Colonic mucosa (tissue), 4 donors: ENCODE measurements at regions not wholly inside any gene's neighbourhood (a gene's known extent, or its start where the extent isn't known, plus 50 kb on each side); places are given as distances from the start of the nearest gene placed in this dataset.

Source experiments
- DNase-seq: peaks from one replicate; pipeline ENCODE4 v3.0.0-alpha.2; 2020
- H3K27ac ChIP-seq: fragments of 200-600 bp; one replicate; pipeline ENCODE4 v1.8.0; 2021
- H3K27me3 ChIP-seq: fragments of 200-600 bp; one replicate; pipeline ENCODE4 v1.8.0; 2021
- H3K36me3 ChIP-seq: fragments of 200-600 bp; one replicate; pipeline ENCODE4 v1.8.0; 2021
- H3K4me1 ChIP-seq: fragments of 200-600 bp; one replicate; pipeline ENCODE4 v1.8.0; 2021; ENCODE audit warnings: mild to moderate bottlenecking
- H3K4me3 ChIP-seq: fragments of 200-600 bp; one replicate; pipeline ENCODE4 v1.8.0; 2021
- H3K9ac ChIP-seq, 2 donors: one replicate each; pipeline ENCODE4 v1.7.0; 2013; ENCODE audit warnings: control low read depth in 2 of 2, low read depth in 2 of 2, low read length in 2 of 2
- H3K9me3 ChIP-seq: fragments of 200-600 bp; one replicate; pipeline ENCODE4 v1.8.0; 2021
- CTCF ChIP-seq: fragments of 200-600 bp; IDR thresholded peaks from one replicate; pipeline ENCODE4 v1.8.0; 2022; ENCODE audit warnings: antibody characterized with exemption, mild to moderate bottlenecking
- intact Hi-C: fragments of 100-400 bp; cut with DNase I; formaldehyde crosslinking; loops from one replicate; pipeline ENCODE4 v1.14.1; 2022
- donor health status: healthy.
- donor health status: DM: no; HTN: no; CAD: no.
- donor health status: DM: no; HTN: no; CAD: no.

GRCh38 chrX:137646472-137646871 lies 80.5 kb downstream of the ZIC3 start:
- H3K9me3 ChIP-seq = no peaks in the 10 kb centered on the region
- H3K27ac ChIP-seq = no peak overlapping the region
- no peaks in the 10 kb centered on the region for H3K36me3 ChIP-seq
- no peak overlapping the region for H3K9ac ChIP-seq
- no peak for TF ChIP-seq CTCF
- no peaks in the 10 kb centered on the region for H3K4me1 ChIP-seq
- H3K4me3 ChIP-seq = no peak overlapping the region
- no peak for DNase-seq
- intact Hi-C loops = no loop called here
- H3K27me3 ChIP-seq = no peaks in the 10 kb centered on the region

DNA sequence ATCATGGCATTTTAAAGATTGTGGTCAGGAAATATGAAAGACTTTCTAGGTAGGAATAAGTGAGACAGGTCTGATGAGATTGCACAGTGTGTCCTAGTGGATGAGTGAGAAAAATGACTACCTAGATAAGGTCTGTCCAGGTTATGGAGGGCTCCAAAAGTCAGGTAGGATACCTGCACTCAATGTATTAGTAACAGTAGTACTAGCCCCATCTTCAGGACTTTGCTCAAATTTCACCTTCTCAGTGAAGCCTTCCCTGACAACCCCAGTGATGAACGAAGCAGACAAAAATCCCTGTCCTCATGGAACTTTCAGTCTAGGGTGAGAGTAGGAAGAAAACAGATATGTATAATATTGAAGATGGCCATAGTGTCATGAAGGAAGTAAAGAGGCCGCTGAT lies 85.7 kb downstream of the ZIC3 start:
- H3K36me3 ChIP-seq = no peaks in the 10 kb centered on the region
- H3K9me3 ChIP-seq = no peaks in the 10 kb centered on the region
- no peak for TF ChIP-seq CTCF
- no peak overlapping the region for H3K9ac ChIP-seq
- no peaks in the 10 kb centered on the region for H3K27me3 ChIP-seq
- no peaks in the 10 kb centered on the region for H3K4me1 ChIP-seq
- intact Hi-C loops = no loop called here
- H3K27ac ChIP-seq = no peak overlapping the region
- H3K4me3 ChIP-seq = no peak overlapping the region
- DNase-seq = no peak

- no peaks in the 10 kb centered on the region for H3K9me3 ChIP-seq
- no peak for DNase-seq
- H3K36me3 ChIP-seq = no peaks in the 10 kb centered on the region
- intact Hi-C loops = no loop called here
- no peak overlapping the region for H3K9ac ChIP-seq
- no peak overlapping the region for H3K4me3 ChIP-seq
- H3K4me1 ChIP-seq = no peaks in the 10 kb centered on the region
- no peaks in the 10 kb centered on the region for H3K27me3 ChIP-seq
- TF ChIP-seq CTCF = no peak
- no peak overlapping the region for H3K27ac ChIP-seq
These were observed 86.2 kb downstream of the ZIC3 start for GRCh38 chrX:137652086-137652485.

DNA sequence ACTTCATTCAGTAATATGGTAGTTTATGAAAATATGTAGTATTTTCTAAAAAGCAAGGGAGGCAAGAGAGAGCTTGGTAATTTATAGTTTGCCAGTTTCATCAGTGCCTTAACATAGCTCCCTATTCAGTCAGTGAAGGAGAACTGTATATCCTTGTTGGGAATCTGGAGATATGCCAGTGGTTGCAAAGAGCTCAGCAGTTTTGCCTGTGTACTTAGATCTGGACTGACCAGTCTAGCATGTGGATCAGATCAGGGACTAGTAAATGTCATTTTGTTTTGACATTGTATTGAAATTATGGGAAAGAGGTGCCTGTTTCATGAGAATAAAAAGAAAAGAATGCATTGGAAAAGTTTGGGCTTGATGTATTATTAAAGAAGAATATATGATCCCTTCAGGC lies 88.6 kb downstream of the ZIC3 start:
- Histone ChIP-seq H3K36me3 (no peaks in the 10 kb centered on the region), H3K27ac (no peak overlapping the region), H3K9me3 (no peaks in the 10 kb centered on the region), H3K4me1 (no peaks in the 10 kb centered on the region), H3K27me3 (no peaks in the 10 kb centered on the region), H3K9ac (no peak overlapping the region), H3K4me3 (no peak overlapping the region)
- TF ChIP-seq CTCF = no peak
- intact Hi-C loops = no loop called here
- no peak for DNase-seq

GRCh38 chrX:137667776-137668175 lies 101.8 kb downstream of the ZIC3 start:
- no peak for TF ChIP-seq CTCF
- DNase-seq = no peak
- Histone ChIP-seq H3K9me3 (no peaks in the 10 kb centered on the region), H3K4me1 (no peaks in the 10 kb centered on the region), H3K27ac (no peak overlapping the region), H3K9ac (no peak overlapping the region), H3K4me3 (no peak overlapping the region), H3K36me3 (no peaks in the 10 kb centered on the region), H3K27me3 (no peaks in the 10 kb centered on the region)
- intact Hi-C loops = no loop called here

DNA sequence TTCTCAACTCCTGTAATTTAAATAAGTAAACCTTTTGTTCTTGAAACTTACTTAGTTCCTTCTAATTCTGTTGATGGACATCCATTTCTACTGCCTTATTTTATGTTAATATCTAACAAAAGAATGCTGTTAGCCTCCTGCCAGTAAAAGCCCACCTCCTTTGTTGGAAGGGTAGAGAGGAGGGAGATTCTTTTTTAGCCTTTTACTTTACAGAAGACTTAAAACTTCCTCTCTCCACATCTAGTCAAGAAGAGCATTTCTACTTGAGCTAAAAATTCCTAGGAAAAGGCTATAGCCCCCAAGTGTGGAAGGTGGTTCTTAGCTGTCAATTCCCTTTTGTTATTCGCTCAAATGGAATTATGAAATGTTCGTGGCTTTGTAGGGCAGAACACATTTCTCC lies 118.7 kb downstream of the ZIC3 start:
- H3K4me1 ChIP-seq = no peaks in the 10 kb centered on the region
- no peak for DNase-seq

More for the DNA sequence above, 118.7 kb downstream of the ZIC3 start:
- TF ChIP-seq CTCF = no peak
- intact Hi-C loops = no loop called here
- Histone ChIP-seq H3K27ac (no peak overlapping the region), H3K4me3 (no peak overlapping the region), H3K9ac (no peak overlapping the region), H3K9me3 (no peaks in the 10 kb centered on the region), H3K27me3 (no peaks in the 10 kb centered on the region), H3K36me3 (no peaks in the 10 kb centered on the region)
